Left lung (tissue), 4 donors: ENCODE measurements at regions not wholly inside any gene's neighbourhood (a gene's known extent, or its start where the extent isn't known, plus 50 kb on each side); places are given as distances from the start of the nearest gene placed in this dataset.

Experiments used
- ATAC-seq: fragments of 200-7000 bp; cut with Tn5 transposase; one replicate; pipeline ENCODE4 v1.9.1; 2020; ENCODE audit warnings: moderate library complexity
- DNase-seq, 4 donors: peaks; one replicate each; pipeline ENCODE4 v3.0.0-alpha.2; 2013 to 2020
- H3K27ac ChIP-seq, 2 donors: fragments of 200-600 bp; sonication (generic) in 1 of 2; one replicate each; pipeline versions ENCODE4 v1.5.0 to v1.8.0; 2020 to 2021
- H3K27me3 ChIP-seq, 2 donors: fragments of 200-600 bp; sonication (generic) in 1 of 2; one replicate each; pipeline versions ENCODE4 v1.5.0 to v1.8.0; 2020 to 2021
- H3K36me3 ChIP-seq, 2 donors: fragments of 200-600 bp; sonication (generic) in 1 of 2; one replicate each; pipeline versions ENCODE4 v1.5.0 to v1.8.0; 2020 to 2021
- H3K4me1 ChIP-seq, 2 donors: fragments of 200-600 bp; one replicate each; pipeline ENCODE4 v1.8.0; 2021
- H3K4me3 ChIP-seq, 2 donors: fragments of 200-600 bp; sonication (generic) in 1 of 2; one replicate each; pipeline versions ENCODE4 v1.5.0 to v1.8.0; 2020 to 2021; ENCODE audit warnings: mild to moderate bottlenecking in 1 of 2
- H3K9me3 ChIP-seq, 2 donors: fragments of 200-600 bp; sonication (generic) in 1 of 2; one replicate each; pipeline versions ENCODE4 v1.5.0 to v1.8.0; 2020 to 2021
- intact Hi-C, 2 donors: fragments of 100-400 bp; cut with DNase I; formaldehyde crosslinking; loops; one replicate each; pipeline versions ENCODE4 v1.11.2 to v1.14.2; 2022
- TF ChIP-seq, protein P1 (sequence below), 2 donors: fragments of 200-600 bp; sonication (generic) in 1 of 2; IDR thresholded peaks; one replicate each; pipeline versions ENCODE4 v1.5.0 to v1.8.0; 2021; ENCODE audit warnings: antibody characterized with exemption in 2 of 2
- donor health status: DM: no; HTN: yes; CAD: no.
- donor health status: DM: no; HTN: no; CAD: no.

DNA sequence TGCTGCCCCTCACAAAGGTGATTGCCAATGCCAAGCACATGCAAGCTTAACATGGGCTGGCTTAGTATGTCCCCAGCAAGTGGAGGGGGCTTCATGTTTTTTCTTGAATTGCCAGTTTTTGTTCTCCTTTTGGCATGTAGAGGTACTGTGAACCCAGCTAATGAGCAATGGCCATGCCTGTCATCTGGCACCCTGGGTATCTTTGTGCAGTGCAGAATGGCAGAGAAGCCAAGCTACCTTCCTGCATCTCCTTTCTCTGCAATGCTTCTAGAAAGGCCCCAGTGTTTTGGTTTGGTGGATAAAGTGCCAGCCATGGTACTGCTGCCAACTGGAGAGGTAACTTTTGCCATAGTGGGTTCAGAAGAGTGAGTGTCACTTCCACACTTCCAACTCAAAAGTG is 576.9 kb downstream of the CMPK2 start:
- DNase-seq, result no peak
- TF ChIP-seq, protein P1, sequence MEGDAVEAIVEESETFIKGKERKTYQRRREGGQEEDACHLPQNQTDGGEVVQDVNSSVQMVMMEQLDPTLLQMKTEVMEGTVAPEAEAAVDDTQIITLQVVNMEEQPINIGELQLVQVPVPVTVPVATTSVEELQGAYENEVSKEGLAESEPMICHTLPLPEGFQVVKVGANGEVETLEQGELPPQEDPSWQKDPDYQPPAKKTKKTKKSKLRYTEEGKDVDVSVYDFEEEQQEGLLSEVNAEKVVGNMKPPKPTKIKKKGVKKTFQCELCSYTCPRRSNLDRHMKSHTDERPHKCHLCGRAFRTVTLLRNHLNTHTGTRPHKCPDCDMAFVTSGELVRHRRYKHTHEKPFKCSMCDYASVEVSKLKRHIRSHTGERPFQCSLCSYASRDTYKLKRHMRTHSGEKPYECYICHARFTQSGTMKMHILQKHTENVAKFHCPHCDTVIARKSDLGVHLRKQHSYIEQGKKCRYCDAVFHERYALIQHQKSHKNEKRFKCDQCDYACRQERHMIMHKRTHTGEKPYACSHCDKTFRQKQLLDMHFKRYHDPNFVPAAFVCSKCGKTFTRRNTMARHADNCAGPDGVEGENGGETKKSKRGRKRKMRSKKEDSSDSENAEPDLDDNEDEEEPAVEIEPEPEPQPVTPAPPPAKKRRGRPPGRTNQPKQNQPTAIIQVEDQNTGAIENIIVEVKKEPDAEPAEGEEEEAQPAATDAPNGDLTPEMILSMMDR (IDR thresholded peaks at IDR 0.05), result no peak
- no peak for ATAC-seq
- Histone ChIP-seq H3K27ac (no peak overlapping the region), H3K4me3 (no peak overlapping the region), H3K36me3 (no peaks in the 10 kb centered on the region), H3K27me3 (no peaks in the 10 kb centered on the region), H3K4me1 (no peaks in the 10 kb centered on the region), H3K9me3 (peaks cover 0 to 3% of the 10 kb centered on the region in 2 donors)
- intact Hi-C loops, result no loop called here

DNA sequence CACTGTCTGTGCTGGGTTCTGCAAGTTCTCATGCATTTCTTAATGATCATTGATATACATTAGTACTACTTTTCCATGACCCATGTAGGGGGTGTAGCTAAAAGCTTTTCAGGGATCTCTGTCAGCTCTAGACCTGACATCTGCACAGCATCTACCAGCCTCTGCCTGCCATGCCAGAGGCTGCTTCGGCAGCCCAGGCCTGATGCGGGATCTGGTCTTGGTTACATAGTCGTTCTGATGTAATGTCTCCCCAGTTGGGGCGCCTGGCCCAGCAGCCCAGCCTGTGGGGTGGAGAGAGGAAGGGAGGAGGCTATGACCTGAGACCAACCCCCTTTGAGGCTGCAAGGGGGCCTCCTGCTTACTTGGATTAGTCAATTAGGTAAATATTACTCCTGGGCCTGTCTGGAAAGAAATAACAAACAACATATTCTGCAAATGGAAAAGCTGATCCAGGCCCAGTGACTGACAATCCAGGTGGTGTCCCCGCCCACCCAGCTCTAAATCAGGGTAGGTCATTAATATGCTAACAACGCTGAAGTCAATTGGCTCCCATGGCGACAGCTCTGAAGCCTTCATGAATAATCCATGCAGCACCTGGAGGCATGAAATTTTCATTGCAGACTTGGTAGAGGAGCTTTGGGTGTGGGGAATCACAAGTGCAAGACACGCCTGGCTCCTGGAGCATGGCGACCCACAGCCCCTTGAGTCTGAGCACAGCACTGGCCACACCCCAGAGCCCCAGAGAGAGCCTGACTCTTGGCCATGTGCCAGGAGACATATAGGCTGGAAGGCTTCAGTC is 575.3 kb downstream of the CMPK2 start:
- peaks cover 0 to 3% of the 10 kb centered on the region in 2 donors for H3K9me3 ChIP-seq
- ATAC-seq (no peak), DNase-seq (no peak)
- no peak overlapping the region for H3K4me3 ChIP-seq
- no peaks in the 10 kb centered on the region for H3K36me3 ChIP-seq
- H3K27ac ChIP-seq, result no peak overlapping the region
- intact Hi-C loops, result no loop called here
- no peaks in the 10 kb centered on the region for H3K4me1 ChIP-seq
- no peaks in the 10 kb centered on the region for H3K27me3 ChIP-seq
- TF ChIP-seq, protein P1 (IDR thresholded peaks at IDR 0.05), result no peak

GRCh38 chr2:6294791-6295190 is 570.9 kb downstream of the CMPK2 start:
- DNase-seq, result no peak
- Histone ChIP-seq H3K27ac (no peak overlapping the region), H3K36me3 (no peaks in the 10 kb centered on the region), H3K27me3 (no peaks in the 10 kb centered on the region), H3K4me3 (no peak overlapping the region), H3K4me1 (no peaks in the 10 kb centered on the region), H3K9me3 (peaks cover 0 to 3% of the 10 kb centered on the region in 2 donors)
- no peak for ATAC-seq
- intact Hi-C loops, result no loop called here
- TF ChIP-seq, protein P1 (IDR thresholded peaks at IDR 0.05), result no peak

- no peak overlapping the region for H3K27ac ChIP-seq
- no peak overlapping the region for H3K4me3 ChIP-seq
- H3K9me3 ChIP-seq, result peaks cover 0 to 3% of the 10 kb centered on the region in 2 donors
- intact Hi-C loops, result no loop called here
- no peak for ATAC-seq
- no peak for DNase-seq
- no peaks in the 10 kb centered on the region for H3K4me1 ChIP-seq
- TF ChIP-seq, protein P1 (IDR thresholded peaks at IDR 0.05), result no peak
- no peaks in the 10 kb centered on the region for H3K27me3 ChIP-seq
- no peaks in the 10 kb centered on the region for H3K36me3 ChIP-seq
Measured at GRCh38 chr2:6297238-6297637, 568.5 kb downstream of the CMPK2 start.

GRCh38 chr2:6301426-6301825 is 564.3 kb downstream of the CMPK2 start:
- Histone ChIP-seq H3K4me3 (no peak overlapping the region), H3K27me3 (no peaks in the 10 kb centered on the region), H3K36me3 (no peaks in the 10 kb centered on the region), H3K4me1 (no peaks in the 10 kb centered on the region), H3K27ac (no peak overlapping the region), H3K9me3 (no peaks in the 10 kb centered on the region)
- TF ChIP-seq, protein P1 (IDR thresholded peaks at IDR 0.05), result no peak
- intact Hi-C loops, result no loop called here
- DNase-seq (no peak), ATAC-seq (peak; percentile 59)
